Rectal smooth muscle tissue (tissue), 1 donor: ENCODE measurements at regions not wholly inside any gene's neighbourhood (a gene's known extent, or its start where the extent isn't known, plus 50 kb on each side); places are given as distances from the start of the nearest gene placed in this dataset.
"Not testable (repeated sequence)": the region's sequence is repeated elsewhere in the genome, so short reads cannot be mapped to it uniquely, and the experiment has no call there.

ENCODE experiments used
- H3K27ac ChIP-seq: one replicate; pipeline ENCODE4 v1.7.0; 2013; ENCODE audit warnings: low read depth, low read length, inconsistent platforms
- H3K27me3 ChIP-seq: one replicate; pipeline ENCODE4 v1.7.0; 2013; ENCODE audit warnings: low read length; ENCODE audit not compliant: control insufficient read depth, insufficient read depth
- H3K36me3 ChIP-seq: one replicate; pipeline ENCODE4 v1.7.0; 2013; ENCODE audit warnings: low read length; ENCODE audit not compliant: control insufficient read depth, insufficient read depth
- H3K4me1 ChIP-seq: one replicate; pipeline ENCODE4 v1.7.0; 2013; ENCODE audit warnings: low read length; ENCODE audit not compliant: control insufficient read depth, insufficient read depth
- H3K4me3 ChIP-seq: one replicate; pipeline ENCODE4 v1.7.0; 2013; ENCODE audit warnings: low read length
- H3K9ac ChIP-seq: one replicate; pipeline ENCODE4 v1.7.0; 2013; ENCODE audit warnings: low read length

- Histone ChIP-seq H3K27ac (no peak overlapping the region), H3K4me3 (no peak overlapping the region), H3K27me3 (no peaks in the 10 kb centered on the region), H3K4me1 (no peaks in the 10 kb centered on the region), H3K36me3 (no peaks in the 10 kb centered on the region), H3K9ac (no peak overlapping the region)
Observed at GRCh38 chr13:58706421-58706820, 1074.9 kb downstream of the PCDH17 start.

GRCh38 chr13:58712191-58712590, 1080.6 kb downstream of the PCDH17 start:
- H3K9ac ChIP-seq = no peak overlapping the region
- H3K4me3 ChIP-seq = no peak overlapping the region
- no peaks in the 10 kb centered on the region for H3K36me3 ChIP-seq
- no peaks in the 10 kb centered on the region for H3K27me3 ChIP-seq
- no peak overlapping the region for H3K27ac ChIP-seq
- H3K4me1 ChIP-seq = no peaks in the 10 kb centered on the region

- not testable (repeated sequence) for H3K4me1 ChIP-seq, H3K27ac ChIP-seq, H3K27me3 ChIP-seq, H3K36me3 ChIP-seq, H3K4me3 ChIP-seq, H3K9ac ChIP-seq
Observed at GRCh38 chr13:58714016-58714415, 1082.5 kb downstream of the PCDH17 start.

GRCh38 chr13:58721273-58721672, 1089.7 kb downstream of the PCDH17 start:
- Histone ChIP-seq H3K36me3 (no peaks in the 10 kb centered on the region), H3K9ac (no peak overlapping the region), H3K27ac (no peak overlapping the region), H3K27me3 (no peaks in the 10 kb centered on the region), H3K4me1 (no peaks in the 10 kb centered on the region), H3K4me3 (no peak overlapping the region)

GRCh38 chr13:58728126-58728525, 1096.6 kb downstream of the PCDH17 start:
- Histone ChIP-seq H3K27me3 (no peaks in the 10 kb centered on the region), H3K4me1 (no peaks in the 10 kb centered on the region), H3K9ac (no peak overlapping the region), H3K36me3 (no peaks in the 10 kb centered on the region), H3K4me3 (no peak overlapping the region), H3K27ac (no peak overlapping the region)

- Histone ChIP-seq H3K36me3 (no peaks in the 10 kb centered on the region), H3K9ac (no peak overlapping the region), H3K4me1 (no peaks in the 10 kb centered on the region), H3K27me3 (no peaks in the 10 kb centered on the region), H3K27ac (no peak overlapping the region), H3K4me3 (no peak overlapping the region)
Observed at GRCh38 chr13:58729361-58729760, 1097.8 kb downstream of the PCDH17 start.

- no peaks in the 10 kb centered on the region for H3K4me1 ChIP-seq
- H3K27me3 ChIP-seq = no peaks in the 10 kb centered on the region
- H3K4me3 ChIP-seq = no peak overlapping the region
- no peak overlapping the region for H3K27ac ChIP-seq
- H3K9ac ChIP-seq = no peak overlapping the region
- H3K36me3 ChIP-seq = no peaks in the 10 kb centered on the region
Observed at GRCh38 chr13:58744686-58745085, 1113.1 kb downstream of the PCDH17 start.

- Histone ChIP-seq H3K27ac (no peak overlapping the region), H3K36me3 (no peaks in the 10 kb centered on the region), H3K4me3 (no peak overlapping the region), H3K9ac (no peak overlapping the region), H3K4me1 (no peaks in the 10 kb centered on the region), H3K27me3 (no peaks in the 10 kb centered on the region)
Observed at GRCh38 chr13:58767566-58767965, 1136.0 kb downstream of the PCDH17 start.

GRCh38 chr13:58773280-58773859, 1141.8 kb downstream of the PCDH17 start:
- Histone ChIP-seq H3K27ac (no peak overlapping the region), H3K27me3 (no peaks in the 10 kb centered on the region), H3K4me3 (no peak overlapping the region)

GRCh38 chr13:58782736-58783135, 1151.2 kb downstream of the PCDH17 start:
- no peak overlapping the region for H3K27ac ChIP-seq
- no peaks in the 10 kb centered on the region for H3K27me3 ChIP-seq
- H3K4me1 ChIP-seq = no peaks in the 10 kb centered on the region
- no peak overlapping the region for H3K4me3 ChIP-seq
- H3K9ac ChIP-seq = no peak overlapping the region
- no peaks in the 10 kb centered on the region for H3K36me3 ChIP-seq

More at GRCh38 chr13:58773280-58773859, 1141.8 kb downstream of the PCDH17 start:
- Histone ChIP-seq H3K9ac (no peak overlapping the region), H3K36me3 (no peaks in the 10 kb centered on the region), H3K4me1 (no peaks in the 10 kb centered on the region)

GRCh38 chr13:58792854-58793253, 1161.3 kb downstream of the PCDH17 start:
- H3K4me3 ChIP-seq = no peak overlapping the region
- H3K9ac ChIP-seq = no peak overlapping the region
- H3K27ac ChIP-seq = no peak overlapping the region
- no peaks in the 10 kb centered on the region for H3K4me1 ChIP-seq
- H3K36me3 ChIP-seq = no peaks in the 10 kb centered on the region
- no peaks in the 10 kb centered on the region for H3K27me3 ChIP-seq

- no peak overlapping the region for H3K9ac ChIP-seq
- H3K36me3 ChIP-seq = no peaks in the 10 kb centered on the region
- H3K4me1 ChIP-seq = no peaks in the 10 kb centered on the region
- no peak overlapping the region for H3K27ac ChIP-seq
- H3K4me3 ChIP-seq = no peak overlapping the region
- no peaks in the 10 kb centered on the region for H3K27me3 ChIP-seq
Observed at GRCh38 chr13:58795715-58796114, 1164.2 kb downstream of the PCDH17 start.

- Histone ChIP-seq H3K36me3 (no peaks in the 10 kb centered on the region), H3K4me1 (no peaks in the 10 kb centered on the region), H3K27ac (no peak overlapping the region), H3K27me3 (no peaks in the 10 kb centered on the region), H3K9ac (no peak overlapping the region), H3K4me3 (no peak overlapping the region)
Observed at GRCh38 chr13:58804832-58805231, 1173.3 kb downstream of the PCDH17 start.
